H9 (cell line): ENCODE measurements at regions not wholly inside any gene's neighbourhood (a gene's known extent, or its start where the extent isn't known, plus 50 kb on each side); places are given as distances from the start of the nearest gene placed in this dataset.

Experiments used
- DNase-seq: peaks from one replicate; pipeline ENCODE4 v3.0.0-alpha.2; 2017
- H2AFZ ChIP-seq: one replicate; pipeline ENCODE4 v1.6.1; 2013; ENCODE audit warnings: mild to moderate bottlenecking, low read length, control low read depth, moderate library complexity
- H2AK5ac ChIP-seq: 2 replicates; pipeline ENCODE4 v1.6.1; 2013; ENCODE audit warnings: low read length, control low read depth, mixed read lengths; ENCODE audit not compliant: insufficient read length
- H2BK120ac ChIP-seq: one replicate; pipeline ENCODE4 v1.6.1; 2013; ENCODE audit warnings: low read depth, mild to moderate bottlenecking, low read length, control low read depth, inconsistent platforms; ENCODE audit not compliant: poor library complexity, severe bottlenecking
- H2BK12ac ChIP-seq: 2 replicates; pipeline ENCODE4 v1.6.1; 2013; ENCODE audit warnings: low read length, control low read depth, mixed read lengths, low read depth; ENCODE audit not compliant: insufficient read length
- H2BK15ac ChIP-seq: 2 replicates; pipeline ENCODE4 v1.6.1; 2013; ENCODE audit warnings: low read depth, low read length, control low read depth
- H2BK20ac ChIP-seq: one replicate; pipeline ENCODE4 v1.6.1; 2013; ENCODE audit warnings: low read depth, mild to moderate bottlenecking, low read length, control low read depth, inconsistent platforms; ENCODE audit not compliant: poor library complexity, severe bottlenecking
- H2BK5ac ChIP-seq: 2 replicates; pipeline ENCODE4 v1.6.1; 2013; ENCODE audit warnings: low read length, control low read depth, mixed read lengths; ENCODE audit not compliant: insufficient read length
- H3K14ac ChIP-seq: 2 replicates; pipeline ENCODE4 v1.6.1; 2013; ENCODE audit warnings: low read length, control low read depth; ENCODE audit not compliant: insufficient read depth
- H3K18ac ChIP-seq: 2 replicates; pipeline ENCODE4 v1.6.1; 2013; ENCODE audit warnings: low read depth, mild to moderate bottlenecking, mixed read lengths, low read length, control low read depth; ENCODE audit not compliant: insufficient read length
- H3K23ac ChIP-seq: 2 replicates; pipeline ENCODE4 v1.6.1; 2013; ENCODE audit warnings: low read length, control low read depth, mixed read lengths, low read depth; ENCODE audit not compliant: insufficient read length
- H3K23me2 ChIP-seq: 2 replicates; pipeline ENCODE4 v1.6.1; 2013; ENCODE audit warnings: low read depth, mild to moderate bottlenecking, mixed read lengths, low read length, control low read depth; ENCODE audit not compliant: insufficient read length, poor library complexity, severe bottlenecking
- H3K27ac ChIP-seq: 2 replicates; pipeline ENCODE4 v1.5.1; 2013; ENCODE audit warnings: low read length, control low read depth, mixed read lengths, low read depth; ENCODE audit not compliant: insufficient read length
- H3K27me3 ChIP-seq: 2 replicates; pipeline ENCODE4 v1.6.1; 2013; ENCODE audit warnings: low read length, control low read depth, inconsistent platforms; ENCODE audit not compliant: insufficient read depth
- H3K4ac ChIP-seq: 2 replicates; pipeline ENCODE4 v1.6.1; 2013; ENCODE audit warnings: low read depth, mild to moderate bottlenecking, control low read depth, inconsistent platforms, low read length, moderate library complexity
- H3K4me1 ChIP-seq: 2 replicates; pipeline ENCODE4 v1.6.1; 2013; ENCODE audit warnings: low read length, control low read depth, inconsistent platforms; ENCODE audit not compliant: insufficient read depth
- H3K4me2 ChIP-seq: 2 replicates; pipeline ENCODE4 v1.6.1; 2013; ENCODE audit warnings: low read length, control low read depth, mixed read lengths; ENCODE audit not compliant: insufficient read length, insufficient read depth
- H3K56ac ChIP-seq: 2 replicates; pipeline ENCODE4 v1.6.1; 2013; ENCODE audit warnings: low read depth, mild to moderate bottlenecking, mixed read lengths, low read length, control low read depth; ENCODE audit not compliant: insufficient read length
- H3K79me1 ChIP-seq: 2 replicates; pipeline ENCODE4 v1.6.1; 2013; ENCODE audit warnings: low read depth, mild to moderate bottlenecking, moderate library complexity, low read length, control low read depth, inconsistent platforms; ENCODE audit not compliant: insufficient read depth, poor library complexity, severe bottlenecking
- H3K79me2 ChIP-seq: 2 replicates; pipeline ENCODE4 v1.6.1; 2013; ENCODE audit warnings: low read length, control low read depth, inconsistent platforms; ENCODE audit not compliant: insufficient read depth
- H3K9ac ChIP-seq: 2 replicates; pipeline ENCODE4 v1.6.1; 2013; ENCODE audit warnings: low read length, control low read depth, mixed read lengths; ENCODE audit not compliant: insufficient read length; ENCODE audit errors: extremely low read depth
- H3K9me3 ChIP-seq: one replicate; pipeline ENCODE4 v1.6.1; 2013; ENCODE audit warnings: low read depth, low read length, inconsistent platforms; ENCODE audit not compliant: control insufficient read depth
- H3T11ph ChIP-seq: one replicate; pipeline ENCODE4 v1.6.1; 2013; ENCODE audit warnings: mild to moderate bottlenecking, low read length, control low read depth, inconsistent platforms
- H4K20me1 ChIP-seq: one replicate; pipeline ENCODE4 v1.6.1; 2013; ENCODE audit not compliant: control insufficient read depth, insufficient read length, insufficient read depth
- H4K5ac ChIP-seq: 2 replicates; pipeline ENCODE4 v1.6.1; 2013; ENCODE audit warnings: low read depth, mild to moderate bottlenecking, mixed read lengths, low read length, control low read depth; ENCODE audit not compliant: insufficient read length
- H4K8ac ChIP-seq: replicated peaks from 2 replicates; pipeline ENCODE4 v1.6.1; 2013; ENCODE audit warnings: low read length, control low read depth, mixed read lengths, low read depth; ENCODE audit not compliant: insufficient read length
- H4K91ac ChIP-seq: 2 replicates; pipeline ENCODE4 v1.6.1; 2013; ENCODE audit warnings: low read depth, mild to moderate bottlenecking, moderate library complexity, mixed read lengths, low read length, control low read depth; ENCODE audit not compliant: insufficient read length
- H3K27ac Mint-ChIP-seq, 3 experiments: 2 replicates in 2 of 3; 3 replicates in 1 of 3; pipeline ENCODE4 v1.8.0; 2020 to 2021; ENCODE audit warnings: mixed read lengths in 3 of 3, mild to moderate bottlenecking in 1 of 3, moderate library complexity in 1 of 3
- H3K27me3 Mint-ChIP-seq: 2 replicates; pipeline ENCODE4 v1.8.0; 2021; ENCODE audit warnings: low read depth, mild to moderate bottlenecking, moderate library complexity, mixed read lengths
- H3K36me3 Mint-ChIP-seq, 3 experiments: 2 replicates in 2 of 3; 3 replicates in 1 of 3; pipeline ENCODE4 v1.8.0; 2020 to 2021; ENCODE audit warnings: low read depth in 3 of 3, mixed read lengths in 3 of 3; ENCODE audit not compliant: insufficient read depth in 1 of 3
- H3K4me1 Mint-ChIP-seq, 2 experiments: 2 replicates each; pipeline ENCODE4 v1.8.0; 2020; ENCODE audit warnings: mixed read lengths in 2 of 2
- H3K4me3 Mint-ChIP-seq, 2 experiments: 2 replicates in 1 of 2; 3 replicates in 1 of 2; pipeline ENCODE4 v1.8.0; 2020 to 2021; ENCODE audit warnings: mild to moderate bottlenecking in 2 of 2, mixed read lengths in 2 of 2, moderate library complexity in 1 of 2
- H3K9me3 Mint-ChIP-seq, 2 experiments: 2 replicates in 1 of 2; 3 replicates in 1 of 2; pipeline ENCODE4 v1.8.0; 2020; ENCODE audit warnings: mild to moderate bottlenecking in 2 of 2, mixed read lengths in 2 of 2, moderate library complexity in 1 of 2
- CTCF ChIP-seq: fragments of 200-600 bp; sonication (generic); conservative IDR thresholded peaks from 3 replicates; pipeline ENCODE4 v1.8.0; 2021; ENCODE audit warnings: antibody characterized with exemption, mild to moderate bottlenecking

DNA sequence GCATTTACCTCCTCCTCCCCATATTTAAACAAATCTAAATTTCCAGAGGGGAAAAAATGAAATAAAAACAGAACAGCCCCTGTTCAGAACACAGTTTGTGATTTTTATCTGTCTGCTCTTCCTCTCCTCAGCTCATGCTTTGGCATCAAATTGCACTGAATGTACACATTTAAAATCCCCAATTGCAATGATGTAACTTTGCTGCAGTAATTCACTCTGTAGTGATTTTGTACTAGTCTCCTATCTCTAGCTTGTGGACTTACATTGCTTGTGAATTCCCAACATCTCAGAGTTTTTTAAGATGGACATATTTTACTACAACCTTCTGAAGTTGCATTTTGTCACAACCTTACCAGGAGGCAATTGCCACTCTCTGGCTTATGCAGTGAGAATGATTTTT lies 81.6 kb upstream of the ROBO2 start:
- H3K4me3 Mint-ChIP-seq: no peak overlapping the region
- H3K23me2 ChIP-seq: no peaks in the 10 kb centered on the region
- no peak overlapping the region for H2BK5ac ChIP-seq
- H4K5ac ChIP-seq: no peak overlapping the region
- DNase-seq: no peak
- no peak overlapping the region for H3K4me2 ChIP-seq
- no peak overlapping the region for H4K91ac ChIP-seq
- no peaks in the 10 kb centered on the region for H3K9me3 ChIP-seq
- no peak overlapping the region for H3T11ph ChIP-seq
- no peak overlapping the region for H3K9ac ChIP-seq
- no peaks in the 10 kb centered on the region for H3K36me3 Mint-ChIP-seq
- H3K27me3 Mint-ChIP-seq: no peaks in the 10 kb centered on the region
- no peaks in the 10 kb centered on the region for H3K79me1 ChIP-seq
- no peak overlapping the region for H3K18ac ChIP-seq
- no peak overlapping the region for H2BK120ac ChIP-seq
- no peaks in the 10 kb centered on the region for H3K27me3 ChIP-seq
- no peak overlapping the region for H4K8ac ChIP-seq
- H2BK20ac ChIP-seq: no peak overlapping the region
- no peak overlapping the region for H3K27ac Mint-ChIP-seq
- H3K56ac ChIP-seq: no peak overlapping the region
- no peak overlapping the region for H2AK5ac ChIP-seq
- H3K79me2 ChIP-seq: no peaks in the 10 kb centered on the region
- no peaks in the 10 kb centered on the region for H3K4me1 ChIP-seq
- no peak for TF ChIP-seq CTCF
- no peak overlapping the region for H2AFZ ChIP-seq
- no peaks in the 10 kb centered on the region for H4K20me1 ChIP-seq
- no peak overlapping the region for H3K23ac ChIP-seq
- no peaks in the 10 kb centered on the region for H3K9me3 Mint-ChIP-seq
- no peak overlapping the region for H3K27ac ChIP-seq
- no peak overlapping the region for H2BK12ac ChIP-seq
- no peak overlapping the region for H3K14ac ChIP-seq
- H3K4me1 Mint-ChIP-seq: peaks cover 0 to 2% of the 10 kb centered on the region in 2 experiments; a peak in 1 of 4 replicates
- H2BK15ac ChIP-seq: no peak overlapping the region
- H3K4ac ChIP-seq: no peak overlapping the region
